ENCODE measurements at regions not wholly inside any gene's neighbourhood (a gene's known extent, or its start where the extent isn't known, plus 50 kb on each side); places are given as distances from the start of the nearest gene placed in this dataset.

DNA sequence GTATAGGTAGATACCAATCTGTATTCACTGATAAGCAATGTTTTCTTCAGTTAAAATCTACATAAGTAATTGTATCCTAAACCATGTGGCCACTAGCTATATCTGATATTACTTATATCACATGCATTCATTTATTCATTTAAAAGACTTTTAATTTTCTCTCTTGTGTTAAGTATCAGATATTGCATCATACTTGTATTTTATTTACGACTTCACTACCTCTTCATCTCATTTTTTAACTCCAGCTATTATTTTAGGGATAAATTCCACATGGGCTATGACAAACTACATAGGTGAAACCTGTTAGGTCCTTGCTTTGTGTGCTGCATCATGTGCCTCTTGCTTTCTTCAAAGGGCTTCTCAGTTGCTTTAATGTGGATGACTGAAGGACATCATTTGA is 1018.3 kb downstream of the ZPLD1 start:
- TF ChIP-seq, protein P1, sequence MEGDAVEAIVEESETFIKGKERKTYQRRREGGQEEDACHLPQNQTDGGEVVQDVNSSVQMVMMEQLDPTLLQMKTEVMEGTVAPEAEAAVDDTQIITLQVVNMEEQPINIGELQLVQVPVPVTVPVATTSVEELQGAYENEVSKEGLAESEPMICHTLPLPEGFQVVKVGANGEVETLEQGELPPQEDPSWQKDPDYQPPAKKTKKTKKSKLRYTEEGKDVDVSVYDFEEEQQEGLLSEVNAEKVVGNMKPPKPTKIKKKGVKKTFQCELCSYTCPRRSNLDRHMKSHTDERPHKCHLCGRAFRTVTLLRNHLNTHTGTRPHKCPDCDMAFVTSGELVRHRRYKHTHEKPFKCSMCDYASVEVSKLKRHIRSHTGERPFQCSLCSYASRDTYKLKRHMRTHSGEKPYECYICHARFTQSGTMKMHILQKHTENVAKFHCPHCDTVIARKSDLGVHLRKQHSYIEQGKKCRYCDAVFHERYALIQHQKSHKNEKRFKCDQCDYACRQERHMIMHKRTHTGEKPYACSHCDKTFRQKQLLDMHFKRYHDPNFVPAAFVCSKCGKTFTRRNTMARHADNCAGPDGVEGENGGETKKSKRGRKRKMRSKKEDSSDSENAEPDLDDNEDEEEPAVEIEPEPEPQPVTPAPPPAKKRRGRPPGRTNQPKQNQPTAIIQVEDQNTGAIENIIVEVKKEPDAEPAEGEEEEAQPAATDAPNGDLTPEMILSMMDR (IDR thresholded peaks at IDR 0.05), result no peak
- no peak for TF ChIP-seq POLR2A (IDR thresholded peaks at IDR 0.05)
